ENCODE measurements at regions not wholly inside any gene's neighbourhood (a gene's known extent, or its start where the extent isn't known, plus 50 kb on each side); places are given as distances from the start of the nearest gene placed in this dataset.
"Not testable (repeated sequence)": the region's sequence is repeated elsewhere in the genome, so short reads cannot be mapped to it uniquely, and the experiment has no call there.

GRCh38 chrX:95956745-95957144 lies 727.9 kb upstream of the DIAPH2 start:
- H3K27me3 Mint-ChIP-seq: no peaks in the 10 kb centered on the region
- no peak overlapping the region for H3K27ac Mint-ChIP-seq
- no peaks in the 10 kb centered on the region for H3K36me3 Mint-ChIP-seq
- no peak overlapping the region for H3K4me3 Mint-ChIP-seq
- no peak for DNase-seq (ENCODE audit: extremely low spot score, unreplicated experiment)
- TF ChIP-seq, protein P1, sequence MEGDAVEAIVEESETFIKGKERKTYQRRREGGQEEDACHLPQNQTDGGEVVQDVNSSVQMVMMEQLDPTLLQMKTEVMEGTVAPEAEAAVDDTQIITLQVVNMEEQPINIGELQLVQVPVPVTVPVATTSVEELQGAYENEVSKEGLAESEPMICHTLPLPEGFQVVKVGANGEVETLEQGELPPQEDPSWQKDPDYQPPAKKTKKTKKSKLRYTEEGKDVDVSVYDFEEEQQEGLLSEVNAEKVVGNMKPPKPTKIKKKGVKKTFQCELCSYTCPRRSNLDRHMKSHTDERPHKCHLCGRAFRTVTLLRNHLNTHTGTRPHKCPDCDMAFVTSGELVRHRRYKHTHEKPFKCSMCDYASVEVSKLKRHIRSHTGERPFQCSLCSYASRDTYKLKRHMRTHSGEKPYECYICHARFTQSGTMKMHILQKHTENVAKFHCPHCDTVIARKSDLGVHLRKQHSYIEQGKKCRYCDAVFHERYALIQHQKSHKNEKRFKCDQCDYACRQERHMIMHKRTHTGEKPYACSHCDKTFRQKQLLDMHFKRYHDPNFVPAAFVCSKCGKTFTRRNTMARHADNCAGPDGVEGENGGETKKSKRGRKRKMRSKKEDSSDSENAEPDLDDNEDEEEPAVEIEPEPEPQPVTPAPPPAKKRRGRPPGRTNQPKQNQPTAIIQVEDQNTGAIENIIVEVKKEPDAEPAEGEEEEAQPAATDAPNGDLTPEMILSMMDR (conservative IDR thresholded peaks at IDR 0.05): no peak
- no peaks in the 10 kb centered on the region for H3K4me1 Mint-ChIP-seq (ENCODE audit: unreplicated experiment)
- no peaks in the 10 kb centered on the region for H3K9me3 Mint-ChIP-seq

DNA sequence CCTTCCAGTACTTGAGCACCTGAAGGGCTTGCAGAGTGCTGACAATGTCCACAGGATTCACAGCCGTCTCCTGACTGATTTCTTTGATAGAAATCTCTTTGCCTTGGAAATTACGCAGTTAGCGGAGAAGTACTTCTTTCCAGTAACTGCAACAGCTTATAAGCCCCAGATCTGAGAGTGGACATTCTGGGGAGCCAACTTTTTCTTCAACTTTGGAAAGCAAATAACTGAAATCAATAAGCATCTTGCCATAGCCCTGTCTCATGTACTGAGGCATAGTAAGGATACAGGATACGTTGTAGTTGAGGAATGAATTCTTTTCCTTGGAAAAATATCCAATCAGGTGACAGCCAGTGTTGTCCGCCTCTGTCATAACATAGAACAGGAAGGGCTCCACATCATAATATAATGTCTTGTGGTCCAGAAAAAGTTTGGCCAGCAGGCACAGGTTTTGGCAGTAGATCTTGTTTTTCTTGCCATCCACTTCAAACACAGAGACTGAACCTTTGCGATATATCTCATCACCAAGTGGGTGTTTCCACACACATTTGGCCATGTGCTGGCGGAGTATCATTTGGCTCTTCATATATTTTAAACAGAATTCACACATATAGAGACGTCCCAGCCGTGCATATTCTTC lies 711.1 kb upstream of the DIAPH2 start:
- not testable (repeated sequence) for H3K27me3 Mint-ChIP-seq; DNase-seq (ENCODE audit: extremely low spot score, unreplicated experiment); H3K9me3 Mint-ChIP-seq; H3K4me1 Mint-ChIP-seq (ENCODE audit: unreplicated experiment); H3K4me3 Mint-ChIP-seq; H3K36me3 Mint-ChIP-seq; H3K27ac Mint-ChIP-seq

DNA sequence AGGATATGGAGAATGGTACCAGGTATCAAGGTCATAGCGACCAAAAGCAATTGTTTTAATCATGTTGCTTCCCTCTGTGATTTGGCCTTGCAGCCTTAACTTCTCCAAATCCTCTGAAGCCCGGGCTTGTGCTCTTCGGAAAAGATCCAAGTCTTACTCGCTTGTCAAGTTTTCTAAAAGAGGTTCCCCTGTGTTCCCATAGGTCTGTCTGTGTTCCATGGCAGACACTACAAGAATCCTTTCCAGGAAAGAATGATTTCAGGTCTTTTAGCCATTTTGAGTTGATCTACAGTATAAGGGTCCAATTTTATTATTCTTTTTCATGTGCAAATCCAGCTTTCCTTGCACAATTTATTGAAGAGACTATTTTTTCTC lies 710.6 kb upstream of the DIAPH2 start:
- Mint-ChIP-seq H3K4me3 (no peak overlapping the region), H3K4me1 (ENCODE audit: unreplicated experiment) (no peaks in the 10 kb centered on the region), H3K27me3 (no peaks in the 10 kb centered on the region), H3K36me3 (no peaks in the 10 kb centered on the region), H3K9me3 (no peaks in the 10 kb centered on the region), H3K27ac (no peak overlapping the region)
- DNase-seq (ENCODE audit: extremely low spot score, unreplicated experiment): no peak
- TF ChIP-seq, protein P1 (conservative IDR thresholded peaks at IDR 0.05): no peak

DNA sequence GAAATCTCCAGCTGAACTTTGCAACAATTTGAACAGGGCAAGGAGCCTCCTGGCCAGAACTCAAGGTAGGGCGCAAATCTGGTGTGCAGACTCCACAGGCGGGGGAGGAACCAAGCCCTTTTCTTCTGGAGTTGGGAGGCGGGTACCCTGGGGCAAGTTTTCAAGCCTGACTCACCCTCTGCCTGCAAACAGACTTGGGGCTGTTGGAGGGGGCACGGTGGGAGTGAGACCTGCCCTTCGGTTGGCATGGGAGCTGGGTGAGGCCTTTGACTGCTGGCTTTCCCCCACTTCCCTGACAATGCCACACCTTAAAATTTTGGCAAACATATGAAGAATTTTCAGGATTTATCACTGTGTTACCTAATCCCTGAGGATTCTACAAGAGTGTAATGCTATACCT lies 709.8 kb upstream of the DIAPH2 start:
- DNase-seq (ENCODE audit: extremely low spot score, unreplicated experiment): no peak
- Mint-ChIP-seq H3K27me3 (no peaks in the 10 kb centered on the region), H3K27ac (no peak overlapping the region), H3K4me1 (ENCODE audit: unreplicated experiment) (no peaks in the 10 kb centered on the region), H3K36me3 (no peaks in the 10 kb centered on the region), H3K4me3 (no peak overlapping the region), H3K9me3 (no peaks in the 10 kb centered on the region)
- TF ChIP-seq, protein P1 (conservative IDR thresholded peaks at IDR 0.05): no peak

DNA sequence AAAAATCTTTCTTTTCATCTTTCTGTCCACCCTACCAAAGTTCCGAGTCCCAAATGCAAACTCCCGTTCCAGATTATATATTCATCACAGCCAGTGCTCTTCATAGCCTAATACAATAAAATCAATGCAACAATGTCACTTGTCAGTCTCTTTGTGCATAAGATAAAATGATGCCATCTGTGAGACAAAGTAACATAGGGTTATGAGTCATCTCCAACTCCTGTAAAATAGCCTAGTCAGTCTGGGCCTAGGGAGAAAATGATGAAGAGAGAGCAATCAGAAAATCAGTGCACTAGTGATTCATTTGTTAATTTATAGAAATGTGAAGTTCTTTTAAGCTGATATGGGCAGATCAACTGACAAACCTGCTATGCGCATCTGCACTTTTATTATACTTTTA lies 689.1 kb upstream of the DIAPH2 start:
- H3K9me3 Mint-ChIP-seq: no peaks in the 10 kb centered on the region
- no peaks in the 10 kb centered on the region for H3K36me3 Mint-ChIP-seq
- H3K4me3 Mint-ChIP-seq: no peak overlapping the region
- no peaks in the 10 kb centered on the region for H3K4me1 Mint-ChIP-seq (ENCODE audit: unreplicated experiment)
- no peak overlapping the region for H3K27ac Mint-ChIP-seq
- no peak for DNase-seq (ENCODE audit: extremely low spot score, unreplicated experiment)
- TF ChIP-seq, protein P1 (conservative IDR thresholded peaks at IDR 0.05): no peak
- H3K27me3 Mint-ChIP-seq: no peaks in the 10 kb centered on the region

GRCh38 chrX:95996294-95996693 lies 688.3 kb upstream of the DIAPH2 start:
- no peak for DNase-seq (ENCODE audit: extremely low spot score, unreplicated experiment)
- Mint-ChIP-seq H3K9me3 (no peaks in the 10 kb centered on the region), H3K36me3 (no peaks in the 10 kb centered on the region), H3K4me1 (ENCODE audit: unreplicated experiment) (no peaks in the 10 kb centered on the region), H3K4me3 (no peak overlapping the region), H3K27ac (no peak overlapping the region), H3K27me3 (no peaks in the 10 kb centered on the region)
- TF ChIP-seq, protein P1 (conservative IDR thresholded peaks at IDR 0.05): no peak
